ENCODE measurements at regions not wholly inside any gene's neighbourhood (a gene's known extent, or its start where the extent isn't known, plus 50 kb on each side); places are given as distances from the start of the nearest gene placed in this dataset.

DNA sequence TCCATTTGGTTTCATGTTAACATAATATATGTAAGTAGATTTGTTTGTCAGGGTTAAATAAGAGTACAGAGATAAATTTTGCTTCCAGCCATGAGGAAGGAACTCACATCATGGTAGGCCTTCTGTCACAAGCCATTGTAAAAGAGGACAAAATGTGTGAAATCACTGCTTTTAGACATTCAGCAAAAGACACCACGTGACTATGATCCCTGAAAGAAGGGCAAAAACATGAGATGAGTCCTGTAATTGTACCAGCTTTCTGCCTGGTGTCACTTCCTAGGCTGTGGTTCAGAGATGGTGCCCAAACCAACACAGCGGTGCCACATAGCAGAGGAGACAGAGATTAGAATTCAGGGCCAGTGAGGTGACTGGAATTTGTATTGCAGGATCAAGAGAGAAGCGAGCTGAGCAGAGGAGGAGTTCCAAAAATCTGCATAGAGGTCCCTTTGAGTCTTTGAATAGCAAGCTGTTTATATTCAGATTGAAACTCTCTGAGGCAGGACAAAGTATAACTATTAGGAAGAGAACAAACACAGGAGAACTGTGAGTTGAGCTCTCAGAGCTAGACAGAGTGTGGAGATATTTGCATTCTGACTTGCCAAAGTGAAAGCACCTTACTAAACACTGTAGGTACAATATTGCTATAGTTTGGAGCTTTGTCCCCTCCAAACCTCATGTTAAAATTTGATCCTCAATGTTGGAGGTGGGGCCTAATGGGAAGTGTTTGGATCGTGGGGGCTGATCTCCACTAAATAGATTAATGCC, 52.6 kb upstream of the PDE7B start:
- no peak for DNase-seq (ENCODE audit: low read depth, low spot score)

All from astrocyte of the hippocampus (primary cell).